Choroid plexus epithelial cell (primary cell): ENCODE measurements at regions not wholly inside any gene's neighbourhood (a gene's known extent, or its start where the extent isn't known, plus 50 kb on each side); places are given as distances from the start of the nearest gene placed in this dataset.

ENCODE experiments used
- DNase-seq: peaks from one replicate; pipeline ENCODE4 v3.0.0-alpha.2; 2010; ENCODE audit warnings: low read depth
- H3K4me3 ChIP-seq: 2 replicates; pipeline ENCODE4 v1.5.1; 2011; ENCODE audit warnings: low read depth, mild to moderate bottlenecking, control low read depth, low read length, moderate library complexity
- TF ChIP-seq, protein P1 (sequence below): conservative IDR thresholded peaks from 2 replicates; pipeline ENCODE4 v1.5.1; 2011; ENCODE audit warnings: low read depth, mild to moderate bottlenecking, control low read depth, inconsistent platforms, low read length, moderate library complexity

DNA sequence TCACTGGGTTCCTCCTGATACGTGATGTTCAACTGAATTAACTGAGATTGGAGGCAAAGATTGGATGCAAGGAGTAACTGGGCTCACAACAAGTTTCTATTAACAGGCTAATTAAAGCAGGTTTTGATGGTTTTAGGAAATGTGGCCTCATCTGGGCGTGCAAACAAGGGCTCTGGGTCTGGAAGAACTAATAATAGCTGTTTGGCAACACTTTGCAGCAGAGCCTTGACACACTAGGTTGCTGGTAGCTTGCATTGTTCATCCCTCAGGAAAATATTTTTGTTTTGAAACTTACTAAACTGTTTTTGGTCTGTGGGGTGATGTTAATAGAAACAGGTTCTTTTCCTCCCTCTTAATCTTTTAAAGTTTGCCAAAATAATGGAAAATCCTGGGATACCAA, 117.2 kb upstream of the CD93 start:
- DNase-seq = no peak
- no peak overlapping the region for H3K4me3 ChIP-seq
- TF ChIP-seq, protein P1, sequence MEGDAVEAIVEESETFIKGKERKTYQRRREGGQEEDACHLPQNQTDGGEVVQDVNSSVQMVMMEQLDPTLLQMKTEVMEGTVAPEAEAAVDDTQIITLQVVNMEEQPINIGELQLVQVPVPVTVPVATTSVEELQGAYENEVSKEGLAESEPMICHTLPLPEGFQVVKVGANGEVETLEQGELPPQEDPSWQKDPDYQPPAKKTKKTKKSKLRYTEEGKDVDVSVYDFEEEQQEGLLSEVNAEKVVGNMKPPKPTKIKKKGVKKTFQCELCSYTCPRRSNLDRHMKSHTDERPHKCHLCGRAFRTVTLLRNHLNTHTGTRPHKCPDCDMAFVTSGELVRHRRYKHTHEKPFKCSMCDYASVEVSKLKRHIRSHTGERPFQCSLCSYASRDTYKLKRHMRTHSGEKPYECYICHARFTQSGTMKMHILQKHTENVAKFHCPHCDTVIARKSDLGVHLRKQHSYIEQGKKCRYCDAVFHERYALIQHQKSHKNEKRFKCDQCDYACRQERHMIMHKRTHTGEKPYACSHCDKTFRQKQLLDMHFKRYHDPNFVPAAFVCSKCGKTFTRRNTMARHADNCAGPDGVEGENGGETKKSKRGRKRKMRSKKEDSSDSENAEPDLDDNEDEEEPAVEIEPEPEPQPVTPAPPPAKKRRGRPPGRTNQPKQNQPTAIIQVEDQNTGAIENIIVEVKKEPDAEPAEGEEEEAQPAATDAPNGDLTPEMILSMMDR = no peak

DNA sequence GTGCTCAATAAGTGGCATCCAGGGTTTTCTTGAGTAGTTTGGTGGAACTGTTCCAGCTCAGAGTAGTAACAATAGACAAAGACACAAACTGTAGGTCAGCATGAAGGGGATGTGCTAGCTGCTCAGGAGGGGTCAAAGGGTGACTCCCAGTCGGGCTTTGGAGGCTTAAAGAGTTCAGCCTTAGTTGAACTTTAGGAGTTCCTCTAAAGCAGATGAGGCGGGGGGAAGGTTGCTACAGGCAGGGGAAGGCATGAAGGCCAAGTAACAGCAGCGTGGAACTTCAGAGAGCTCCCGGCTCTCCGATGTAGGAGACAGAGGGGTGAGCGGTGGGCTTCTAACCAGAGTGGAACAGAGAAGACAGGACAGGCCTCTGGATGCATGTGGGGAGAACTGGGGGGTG, 115.5 kb upstream of the CD93 start:
- no peak for DNase-seq
- no peak overlapping the region for H3K4me3 ChIP-seq
- TF ChIP-seq, protein P1 = no peak

DNA sequence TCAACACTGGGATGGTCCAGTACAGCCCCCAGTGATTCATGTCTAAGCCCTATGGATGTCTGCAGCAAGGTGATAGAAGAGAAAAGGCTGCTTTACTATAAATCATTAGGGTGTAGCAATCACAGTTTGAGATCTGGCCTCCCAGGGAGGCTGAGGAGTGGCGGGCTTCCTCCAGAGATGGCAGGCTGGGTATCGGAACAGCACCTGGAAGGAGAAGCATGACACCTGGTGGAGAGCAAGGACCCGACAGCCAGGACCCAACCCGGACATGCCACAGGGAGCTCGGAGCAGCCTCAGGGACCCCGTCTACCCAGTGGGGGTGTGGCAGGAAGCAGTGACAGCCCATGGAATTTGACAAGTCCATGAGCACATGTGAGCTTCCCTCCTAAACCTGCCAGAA, 114.8 kb upstream of the CD93 start:
- peak; percentile 52 for DNase-seq
- H3K4me3 ChIP-seq = no peak overlapping the region
- TF ChIP-seq, protein P1 = peak; percentile 62

DNA sequence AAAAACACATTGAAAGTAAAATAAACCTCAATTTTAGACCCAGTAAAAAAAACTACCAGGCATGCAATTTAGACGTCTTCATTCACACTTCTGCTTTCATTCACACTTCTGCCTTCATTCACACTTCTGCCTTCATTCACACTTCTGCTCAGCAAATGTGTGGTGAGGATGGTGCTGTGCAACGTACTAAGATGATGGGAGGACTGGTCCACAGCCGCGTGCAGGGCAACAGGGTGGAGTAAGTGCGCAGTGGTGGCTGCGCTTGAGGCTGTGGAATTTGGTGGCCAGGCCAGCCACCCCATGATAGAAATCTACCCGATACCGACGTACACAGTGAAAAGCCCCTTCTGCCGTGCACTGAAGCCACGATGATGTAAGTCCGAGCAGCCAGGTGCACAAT, 114.3 kb upstream of the CD93 start:
- TF ChIP-seq, protein P1 = no peak
- no peak for DNase-seq
- H3K4me3 ChIP-seq = no peak overlapping the region

DNA sequence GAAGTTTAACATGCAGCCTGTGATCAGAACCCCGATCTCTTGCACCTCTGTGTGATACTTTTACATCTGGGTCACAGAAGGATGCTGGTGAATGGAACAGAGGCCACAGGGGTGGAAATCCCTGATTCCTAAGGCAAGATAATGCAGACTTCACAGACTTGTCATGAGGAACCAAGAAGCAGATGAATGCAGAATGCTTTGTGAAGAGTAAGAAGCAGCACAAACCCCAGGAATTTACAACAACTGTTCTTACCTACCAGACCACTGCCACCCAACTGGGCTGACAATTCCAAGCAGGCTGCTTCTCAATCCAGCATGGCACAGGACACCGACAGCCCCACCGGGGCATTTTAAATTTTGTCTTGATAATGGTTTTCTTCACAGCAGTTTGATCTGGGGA, 113.2 kb upstream of the CD93 start:
- no peak overlapping the region for H3K4me3 ChIP-seq
- DNase-seq = no peak
- TF ChIP-seq, protein P1 = no peak

DNA sequence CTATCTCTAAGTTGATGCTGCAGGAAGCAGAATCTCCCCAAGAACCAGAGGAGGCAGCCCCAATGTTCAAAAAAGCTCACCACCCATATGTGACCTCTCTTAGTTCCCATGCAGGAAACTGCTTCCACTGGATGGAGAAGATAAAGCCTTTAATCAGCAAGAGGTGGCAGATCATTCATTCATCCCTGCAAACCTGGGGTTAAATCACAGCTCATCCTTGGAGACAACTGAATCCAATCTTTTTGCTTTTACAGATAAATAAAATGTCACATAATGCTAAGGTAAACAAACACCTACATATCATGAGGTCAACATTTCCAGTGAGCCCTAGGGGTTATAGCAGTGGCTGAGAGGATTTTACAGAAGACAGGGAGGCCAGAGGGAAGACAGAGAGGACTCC, 112.7 kb upstream of the CD93 start:
- TF ChIP-seq, protein P1 = no peak
- DNase-seq = no peak
- no peak overlapping the region for H3K4me3 ChIP-seq

DNA sequence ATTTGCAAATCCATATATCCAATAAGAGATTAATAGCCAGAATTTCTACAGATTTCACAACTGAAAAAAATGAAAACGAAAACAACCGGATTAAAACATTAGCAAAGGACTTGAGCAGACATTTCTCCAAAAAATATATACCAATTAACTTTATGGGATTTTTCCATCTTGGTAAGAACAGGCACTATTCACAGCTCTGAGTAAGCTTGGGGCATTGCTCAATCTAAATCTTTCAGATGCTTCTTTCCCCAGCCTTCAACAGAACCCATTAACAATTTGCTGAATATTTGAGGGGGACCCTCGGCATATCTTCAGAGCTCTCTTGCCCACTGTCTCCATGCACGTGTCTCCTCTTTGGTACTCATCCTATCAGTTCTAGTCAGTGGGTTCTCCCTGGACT, 111.7 kb upstream of the CD93 start:
- TF ChIP-seq, protein P1 = no peak
- DNase-seq = peak; percentile 33
- H3K4me3 ChIP-seq = no peak overlapping the region
